A549 (cell line): ENCODE measurements at regions not wholly inside any gene's neighbourhood (a gene's known extent, or its start where the extent isn't known, plus 50 kb on each side); places are given as distances from the start of the nearest gene placed in this dataset.

Source experiments
- CBX8 ChIP-seq: fragments of 200-600 bp; sonication (generic); IDR thresholded peaks from 2 replicates; pipeline ENCODE4 v1.6.1; 2016
- CHD2 ChIP-seq: fragments of 150-350 bp; IDR thresholded peaks from 2 replicates; pipeline ENCODE4 v1.6.1; 2014; ENCODE audit warnings: low read length; ENCODE audit not compliant: partially characterized antibody
- CTCF ChIP-seq: fragments of >200 bp; sonication (Bioruptor Twin); formaldehyde crosslinking; IDR thresholded peaks from 3 replicates; pipeline ENCODE4 v1.5.1; 2016
- HOXB5 ChIP-seq: fragments of 250-450 bp; sonication (Bioruptor Pico); IDR thresholded peaks from 2 replicates; pipeline ENCODE4 v1.5.0; 2020; ENCODE audit warnings: mild to moderate bottlenecking, moderate library complexity
- POLR2A ChIP-seq: IDR thresholded peaks from 2 replicates; pipeline ENCODE4 v1.6.1; 2012; ENCODE audit warnings: mild to moderate bottlenecking, low read length
- REST ChIP-seq: fragments of 200-600 bp; sonication (generic); IDR thresholded peaks from 2 replicates; pipeline ENCODE4 v1.6.1; 2016; ENCODE audit warnings: antibody characterized with exemption, mild to moderate bottlenecking, moderate library complexity
- SMC3 ChIP-seq: fragments of >200 bp; sonication (Bioruptor Twin); formaldehyde crosslinking; IDR thresholded peaks from 3 replicates; pipeline ENCODE4 v1.6.1; 2018; ENCODE audit warnings: inconsistent platforms

GRCh38 chr11:10954184-10954583 lies 96.3 kb upstream of the ZBED5 start:
- no peak for TF ChIP-seq CBX8
- TF ChIP-seq CHD2: no peak
- TF ChIP-seq CTCF: no peak
- TF ChIP-seq HOXB5 (CRISPR knock-in tag): no peak
- TF ChIP-seq POLR2A: no peak
- TF ChIP-seq REST: no peak
- no peak for TF ChIP-seq SMC3
